ENCODE measurements at regions not wholly inside any gene's neighbourhood (a gene's known extent, or its start where the extent isn't known, plus 50 kb on each side); places are given as distances from the start of the nearest gene placed in this dataset.

DNA sequence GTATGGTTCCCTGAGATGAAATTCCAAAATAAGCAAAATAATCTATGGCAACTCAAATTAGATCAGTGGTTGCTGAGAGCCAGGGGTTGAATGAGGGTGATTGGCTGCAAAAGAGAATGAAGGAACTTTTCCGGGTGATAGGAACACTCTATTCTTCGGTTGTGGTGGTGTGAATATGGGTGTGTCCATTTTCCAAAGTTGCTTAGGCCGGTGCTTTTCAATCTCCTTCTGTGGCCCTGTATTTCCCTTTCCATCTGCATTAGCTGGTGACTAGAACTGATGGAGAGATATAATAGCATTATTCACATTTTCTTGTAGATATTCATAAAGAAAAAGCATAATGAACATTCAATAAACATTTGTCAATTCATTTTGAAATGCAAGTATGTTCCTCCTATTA lies 382.9 kb downstream of the TFEC start:
- TF ChIP-seq JUN (IDR thresholded peaks at IDR 0.05; ENCODE audit: borderline replicate concordance, insufficient read depth, insufficient read length, low read depth) (no peak), POLR2AphosphoS5 (IDR thresholded peaks at IDR 0.05; ENCODE audit: insufficient read depth, low read depth, low read length) (no peak), POLR2A (IDR thresholded peaks at IDR 0.05; ENCODE audit: low read depth, low read length) (no peak), MYC (IDR thresholded peaks at IDR 0.05; ENCODE audit: low read depth, low read length) (no peak), FOS (IDR thresholded peaks at IDR 0.05; ENCODE audit: borderline replicate concordance, insufficient read depth, low read length) (no peak)
- TF ChIP-seq, protein P1, sequence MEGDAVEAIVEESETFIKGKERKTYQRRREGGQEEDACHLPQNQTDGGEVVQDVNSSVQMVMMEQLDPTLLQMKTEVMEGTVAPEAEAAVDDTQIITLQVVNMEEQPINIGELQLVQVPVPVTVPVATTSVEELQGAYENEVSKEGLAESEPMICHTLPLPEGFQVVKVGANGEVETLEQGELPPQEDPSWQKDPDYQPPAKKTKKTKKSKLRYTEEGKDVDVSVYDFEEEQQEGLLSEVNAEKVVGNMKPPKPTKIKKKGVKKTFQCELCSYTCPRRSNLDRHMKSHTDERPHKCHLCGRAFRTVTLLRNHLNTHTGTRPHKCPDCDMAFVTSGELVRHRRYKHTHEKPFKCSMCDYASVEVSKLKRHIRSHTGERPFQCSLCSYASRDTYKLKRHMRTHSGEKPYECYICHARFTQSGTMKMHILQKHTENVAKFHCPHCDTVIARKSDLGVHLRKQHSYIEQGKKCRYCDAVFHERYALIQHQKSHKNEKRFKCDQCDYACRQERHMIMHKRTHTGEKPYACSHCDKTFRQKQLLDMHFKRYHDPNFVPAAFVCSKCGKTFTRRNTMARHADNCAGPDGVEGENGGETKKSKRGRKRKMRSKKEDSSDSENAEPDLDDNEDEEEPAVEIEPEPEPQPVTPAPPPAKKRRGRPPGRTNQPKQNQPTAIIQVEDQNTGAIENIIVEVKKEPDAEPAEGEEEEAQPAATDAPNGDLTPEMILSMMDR (IDR thresholded peaks at IDR 0.05; ENCODE audit: extremely low read depth in 1 of 2, insufficient read depth in 1 of 2, low read depth in 1 of 2, low read length in 2 of 2), result no peak
- TF ChIP-seq, protein P2, sequence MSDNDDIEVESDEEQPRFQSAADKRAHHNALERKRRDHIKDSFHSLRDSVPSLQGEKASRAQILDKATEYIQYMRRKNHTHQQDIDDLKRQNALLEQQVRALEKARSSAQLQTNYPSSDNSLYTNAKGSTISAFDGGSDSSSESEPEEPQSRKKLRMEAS (IDR thresholded peaks at IDR 0.05; ENCODE audit: insufficient read depth, insufficient read length), result no peak

Measured in endothelial cell of umbilical vein (primary cell).